ENCODE measurements at regions not wholly inside any gene's neighbourhood (a gene's known extent, or its start where the extent isn't known, plus 50 kb on each side); places are given as distances from the start of the nearest gene placed in this dataset.

GRCh38 chr4:156472624-156473023 lies 499.0 kb downstream of the PDGFC start:
- TF ChIP-seq CTCF (IDR thresholded peaks at IDR 0.05): no peak
- TF ChIP-seq POLR2A (IDR thresholded peaks at IDR 0.05): no peak

All from suprapubic skin (tissue), 3 donors.